Muscle of leg (tissue), 3 donors: ENCODE measurements at regions not wholly inside any gene's neighbourhood (a gene's known extent, or its start where the extent isn't known, plus 50 kb on each side); places are given as distances from the start of the nearest gene placed in this dataset.

Source experiments
- DNase-seq: peaks from one replicate; pipeline ENCODE4 v3.0.0; 2013
- H3K27ac ChIP-seq: one replicate; pipeline ENCODE4 v1.5.1; 2013; ENCODE audit warnings: mild to moderate bottlenecking, low read length, control low read depth
- H3K27me3 ChIP-seq: one replicate; pipeline ENCODE4 v1.6.1; 2013; ENCODE audit warnings: low read length; ENCODE audit not compliant: control insufficient read depth, insufficient read depth
- H3K36me3 ChIP-seq: one replicate; pipeline ENCODE4 v1.6.1; 2013; ENCODE audit warnings: low read length; ENCODE audit not compliant: control insufficient read depth, insufficient read depth
- H3K4me1 ChIP-seq: one replicate; pipeline ENCODE4 v1.6.1; 2013; ENCODE audit warnings: low read length; ENCODE audit not compliant: control insufficient read depth, insufficient read depth
- H3K4me3 ChIP-seq: one replicate; pipeline ENCODE4 v1.5.1; 2013; ENCODE audit warnings: low read length, control low read depth
- H3K9me3 ChIP-seq: replicated peaks from 2 replicates; pipeline ENCODE4 v1.6.1; 2013; ENCODE audit warnings: low read depth, low read length; ENCODE audit not compliant: control insufficient read depth
- WGBS: methylation state at CpG from one replicate; pipeline ENCODE4 v1.1.5; 2013; ENCODE audit warnings: missing lambda C conversion rate; ENCODE audit not compliant: insufficient coverage; 5-methylcytosine and 5-hydroxymethylcytosine counted together

DNA sequence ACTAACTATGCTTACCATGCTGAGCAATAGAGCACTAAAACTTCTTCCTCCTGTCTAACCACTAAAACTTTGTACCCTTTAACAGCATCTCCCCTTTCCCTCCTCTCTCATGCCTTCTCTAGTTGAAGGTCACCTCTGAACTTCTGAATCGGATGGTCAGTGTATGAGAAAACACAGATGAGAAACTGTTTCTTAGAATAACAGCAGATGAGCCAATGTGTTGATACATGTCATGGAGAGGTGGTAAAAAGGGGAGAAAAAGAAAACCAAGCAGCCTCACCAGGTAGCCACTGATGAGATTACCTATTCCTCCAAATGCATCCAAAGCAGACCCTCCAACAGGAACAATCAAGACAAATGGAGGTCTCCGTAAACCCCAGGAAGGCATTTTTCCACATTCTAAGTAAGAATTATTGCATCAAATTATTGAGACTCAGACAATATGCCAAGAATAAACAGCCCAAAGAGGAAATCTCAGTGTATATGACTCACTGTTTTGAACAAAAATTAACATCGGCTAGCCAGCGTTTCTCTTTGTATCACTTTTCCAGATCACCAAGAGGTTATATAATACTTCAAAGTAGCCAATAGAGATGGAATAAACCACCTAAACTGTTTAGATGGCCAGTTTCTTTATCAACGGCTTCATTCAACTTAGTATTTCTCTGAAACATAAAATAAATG is 793.3 kb upstream of the SOX9 start:
- no CpG with 5 or more reads among the region's 5 CpGs for WGBS
- H3K27ac ChIP-seq = no peak overlapping the region
- peak; percentile 68 for DNase-seq

DNA sequence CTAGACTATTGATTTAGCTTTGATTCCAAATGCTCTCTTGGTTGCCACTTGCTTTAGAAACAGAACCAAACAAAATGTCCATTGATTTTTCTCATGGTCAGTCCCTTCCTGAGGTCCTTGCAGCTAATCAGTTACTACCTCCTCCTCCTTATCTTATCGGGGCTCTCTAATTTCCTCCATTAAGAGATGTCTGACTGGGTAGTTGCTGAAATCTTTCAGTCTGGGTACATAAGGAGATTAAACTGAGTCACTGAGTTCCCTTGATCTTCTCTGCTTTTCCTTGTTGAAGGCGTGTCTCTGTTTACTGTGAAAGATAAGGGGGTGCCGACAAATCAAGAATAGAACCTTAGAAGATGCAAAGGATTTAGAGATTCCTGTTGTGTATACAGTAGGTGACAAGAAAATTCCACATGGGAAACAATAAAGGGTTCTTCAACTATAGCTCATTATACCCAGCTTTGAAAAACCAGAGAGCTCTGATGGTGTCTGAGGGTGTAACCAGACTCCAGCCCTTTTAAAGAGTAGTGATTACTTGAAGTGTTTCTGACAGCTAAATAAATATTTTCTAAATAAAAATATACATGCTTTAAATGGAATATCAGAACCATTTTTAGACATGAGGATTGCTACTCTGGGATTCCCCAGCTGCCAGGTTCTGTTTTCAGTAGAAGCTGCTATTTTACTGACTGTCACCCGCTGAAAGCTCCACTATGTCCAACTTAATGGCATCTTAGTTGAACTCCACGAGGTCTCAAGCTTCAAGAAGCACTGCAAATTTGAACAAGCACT is 791.3 kb upstream of the SOX9 start:
- no peak overlapping the region for H3K27ac ChIP-seq
- DNase-seq = no peak
- 83% methylated on average over 1 of the region's 5 CpGs for WGBS
- H3K4me3 ChIP-seq = no peak overlapping the region
- H3K27me3 ChIP-seq = no peaks in the 10 kb centered on the region
- no peaks in the 10 kb centered on the region for H3K9me3 ChIP-seq
- no peaks in the 10 kb centered on the region for H3K36me3 ChIP-seq
- no peaks in the 10 kb centered on the region for H3K4me1 ChIP-seq

More for the DNA sequence above, 793.3 kb upstream of the SOX9 start:
- no peaks in the 10 kb centered on the region for H3K9me3 ChIP-seq
- H3K4me1 ChIP-seq = no peaks in the 10 kb centered on the region
- no peaks in the 10 kb centered on the region for H3K27me3 ChIP-seq
- no peak overlapping the region for H3K4me3 ChIP-seq
- no peaks in the 10 kb centered on the region for H3K36me3 ChIP-seq

DNA sequence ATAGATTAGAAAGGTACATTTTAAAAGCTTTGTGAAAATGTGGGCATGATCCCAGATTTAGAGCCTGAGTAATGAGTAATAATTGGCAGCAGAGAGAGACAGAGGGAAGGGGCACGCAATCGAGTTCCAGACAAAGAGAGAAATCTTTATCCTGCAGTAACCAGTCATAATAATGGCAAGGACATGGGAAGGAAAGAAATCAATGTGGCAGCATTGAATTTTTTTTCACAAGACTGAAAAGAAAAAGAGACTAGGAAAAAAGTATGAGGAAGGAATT is 790.8 kb upstream of the SOX9 start:
- WGBS = no CpG with 5 or more reads among the region's 2 CpGs
- Histone ChIP-seq H3K4me3 (no peak overlapping the region), H3K9me3 (no peaks in the 10 kb centered on the region), H3K4me1 (no peaks in the 10 kb centered on the region), H3K36me3 (no peaks in the 10 kb centered on the region), H3K27ac (no peak overlapping the region), H3K27me3 (no peaks in the 10 kb centered on the region)
- DNase-seq = no peak

DNA sequence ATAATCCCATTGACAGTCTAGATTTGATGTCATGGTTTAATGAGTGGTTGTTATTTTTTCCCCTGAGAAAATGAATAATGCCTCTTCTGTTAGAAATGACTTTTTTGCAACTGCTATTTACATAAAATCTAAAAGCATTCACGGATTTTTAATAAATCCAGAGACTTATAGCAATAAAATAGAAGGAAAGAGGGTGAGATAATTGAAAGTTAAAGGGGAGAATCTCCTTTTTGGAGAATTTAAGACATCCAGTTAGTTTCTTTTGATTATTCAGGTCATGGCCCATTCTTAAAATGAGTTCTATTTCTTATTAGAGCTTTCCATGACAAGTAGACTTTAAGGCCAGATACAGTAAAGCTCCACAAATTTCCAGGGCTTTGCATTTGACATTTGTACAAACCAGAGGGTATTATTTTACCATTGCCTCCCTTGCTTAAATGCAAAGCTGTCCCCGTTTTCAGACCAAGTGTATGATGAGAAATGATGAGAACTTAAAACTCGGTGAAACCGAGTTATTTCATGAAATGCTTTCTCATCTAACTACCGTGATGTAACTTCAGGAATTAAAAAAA is 789.0 kb upstream of the SOX9 start:
- no peaks in the 10 kb centered on the region for H3K9me3 ChIP-seq
- H3K27ac ChIP-seq = no peak overlapping the region
- no peak overlapping the region for H3K4me3 ChIP-seq
- WGBS = no CpG with 5 or more reads among the region's 5 CpGs
- no peaks in the 10 kb centered on the region for H3K27me3 ChIP-seq
- DNase-seq = no peak
- no peaks in the 10 kb centered on the region for H3K4me1 ChIP-seq
- H3K36me3 ChIP-seq = no peaks in the 10 kb centered on the region

DNA sequence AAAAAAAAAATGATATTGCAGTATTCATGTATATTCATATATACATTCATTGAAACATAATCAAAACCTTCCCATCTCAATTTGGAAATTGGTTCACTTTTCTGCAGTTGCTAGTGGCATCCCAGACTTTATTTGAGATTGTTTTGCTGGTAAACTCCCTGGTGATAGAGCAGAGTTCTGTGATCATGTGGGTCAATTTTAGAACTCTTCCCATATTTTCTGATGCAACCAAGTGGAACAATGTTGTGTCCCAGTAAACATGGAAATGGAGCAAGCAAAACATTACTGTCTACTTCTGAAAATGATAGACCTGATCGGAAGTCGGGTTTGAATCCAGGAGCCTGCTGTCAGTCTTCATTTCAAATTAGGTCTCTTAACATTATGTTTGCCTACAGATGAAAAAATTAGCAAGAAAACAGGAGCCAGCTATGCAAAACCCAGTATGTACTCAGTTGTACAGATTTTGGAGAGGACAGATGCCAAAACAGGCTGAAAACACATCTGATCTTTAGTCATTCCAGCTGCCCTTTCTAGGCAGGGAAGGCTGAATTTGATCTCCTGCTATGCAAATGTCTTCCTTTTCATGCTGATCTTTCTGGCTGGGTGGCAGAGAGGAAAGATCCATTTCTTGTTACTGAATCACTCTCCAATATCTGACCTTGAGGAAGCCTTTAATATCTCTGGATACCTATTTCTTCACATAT is 786.6 kb upstream of the SOX9 start:
- H3K9me3 ChIP-seq = no peaks in the 10 kb centered on the region
- no peaks in the 10 kb centered on the region for H3K4me1 ChIP-seq
- no peaks in the 10 kb centered on the region for H3K27me3 ChIP-seq
- H3K36me3 ChIP-seq = no peaks in the 10 kb centered on the region
- H3K4me3 ChIP-seq = no peak overlapping the region
- no peak overlapping the region for H3K27ac ChIP-seq
- no CpG with 5 or more reads among the region's 2 CpGs for WGBS
- peak; percentile 29 for DNase-seq

DNA sequence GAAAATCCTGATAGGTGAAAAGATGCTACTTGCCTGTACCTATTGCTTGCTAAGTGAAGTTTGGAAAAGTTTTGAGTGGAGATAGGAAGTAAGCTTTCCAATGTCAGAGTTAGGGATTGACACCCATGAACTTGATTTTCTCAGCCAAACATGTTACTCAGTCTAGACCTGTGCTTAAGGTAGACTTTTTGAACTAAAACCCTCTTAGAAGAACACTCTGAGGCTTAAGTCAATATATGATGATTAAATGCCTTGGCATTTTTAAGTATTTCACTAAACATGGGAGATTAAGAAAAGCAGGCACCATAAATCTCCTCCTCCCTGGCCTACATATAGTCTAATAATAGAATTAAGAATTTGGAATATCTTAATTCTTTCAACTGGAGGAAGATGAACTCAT is 785.6 kb upstream of the SOX9 start:
- H3K4me1 ChIP-seq = no peaks in the 10 kb centered on the region
- no peak for DNase-seq
- H3K36me3 ChIP-seq = no peaks in the 10 kb centered on the region
- no peak overlapping the region for H3K4me3 ChIP-seq
- no peaks in the 10 kb centered on the region for H3K9me3 ChIP-seq
- H3K27me3 ChIP-seq = no peaks in the 10 kb centered on the region
- H3K27ac ChIP-seq = no peak overlapping the region

DNA sequence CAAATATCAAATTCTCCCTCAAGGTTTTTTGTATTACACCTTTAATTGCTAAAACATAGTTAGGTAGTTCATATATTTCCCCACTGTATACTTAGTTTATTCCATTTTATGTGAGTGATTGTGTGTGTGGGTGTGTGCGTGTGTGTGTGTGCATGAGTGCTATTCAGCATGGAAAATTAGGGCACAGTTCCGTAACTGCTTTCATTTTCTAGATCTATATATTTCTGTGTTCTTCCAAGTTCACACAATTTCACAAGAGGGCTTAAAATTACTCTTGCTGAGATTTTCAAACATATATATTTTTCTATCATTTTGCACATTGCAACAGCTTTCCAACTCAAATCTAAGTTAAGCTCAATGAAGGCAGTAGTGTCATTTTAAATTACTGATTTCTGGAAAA is 782.9 kb upstream of the SOX9 start:
- no CpG with 5 or more reads among the region's 2 CpGs for WGBS
- H3K4me3 ChIP-seq = no peak overlapping the region
- H3K36me3 ChIP-seq = no peaks in the 10 kb centered on the region
- no peak overlapping the region for H3K27ac ChIP-seq
- DNase-seq = peak; percentile 44
- H3K9me3 ChIP-seq = no peaks in the 10 kb centered on the region
- H3K27me3 ChIP-seq = no peaks in the 10 kb centered on the region
- H3K4me1 ChIP-seq = no peaks in the 10 kb centered on the region

DNA sequence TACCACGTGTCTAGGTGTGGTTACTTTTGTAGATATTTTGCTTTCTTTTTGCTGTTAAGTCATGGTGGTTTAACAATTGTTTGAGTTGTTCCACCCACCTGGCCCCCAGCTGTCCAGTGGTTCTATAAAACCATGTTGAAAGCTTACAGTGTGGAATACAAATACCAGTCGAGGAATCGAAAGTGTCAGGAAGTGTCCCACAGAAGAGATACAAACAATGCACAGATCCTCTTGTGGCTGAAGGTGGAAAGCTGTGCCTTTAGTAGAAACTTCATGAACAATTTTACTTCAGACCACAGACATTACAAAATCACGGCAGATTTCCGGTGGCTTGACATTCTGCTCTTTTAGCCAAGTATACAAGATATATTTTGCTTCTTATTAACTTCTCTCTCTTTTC is 782.4 kb upstream of the SOX9 start:
- Histone ChIP-seq H3K4me1 (no peaks in the 10 kb centered on the region), H3K27me3 (no peaks in the 10 kb centered on the region), H3K36me3 (no peaks in the 10 kb centered on the region), H3K4me3 (peak overlapping the region; percentile 10), H3K27ac (no peak overlapping the region), H3K9me3 (no peaks in the 10 kb centered on the region)
- peak; percentile 36 for DNase-seq
- 37% methylated on average over 3 of the region's 5 CpGs for WGBS

DNA sequence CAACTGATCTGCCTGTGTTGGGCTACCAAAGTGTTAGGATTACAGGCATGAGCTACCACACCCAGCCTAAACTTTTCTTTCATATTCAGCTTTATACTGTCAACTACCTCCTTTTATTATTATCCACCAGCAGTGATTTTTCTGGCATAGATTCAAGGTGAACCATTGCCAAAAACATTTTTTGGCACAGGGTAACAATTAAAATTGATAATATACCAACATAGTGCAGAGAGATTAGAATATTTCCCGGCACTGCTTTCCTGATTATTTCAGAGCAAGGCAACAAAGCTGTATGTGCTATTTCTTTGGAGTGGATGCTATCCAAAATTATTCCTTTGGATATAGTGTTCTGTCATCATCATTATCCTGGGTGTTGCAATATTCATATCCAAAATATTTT is 781.6 kb upstream of the SOX9 start:
- DNase-seq = no peak
- H3K4me3 ChIP-seq = no peak overlapping the region
- no peaks in the 10 kb centered on the region for H3K27me3 ChIP-seq
- H3K9me3 ChIP-seq = no peaks in the 10 kb centered on the region
- no peaks in the 10 kb centered on the region for H3K4me1 ChIP-seq
- no CpG with 5 or more reads among the region's 1 CpG for WGBS
- no peak overlapping the region for H3K27ac ChIP-seq
- H3K36me3 ChIP-seq = no peaks in the 10 kb centered on the region

DNA sequence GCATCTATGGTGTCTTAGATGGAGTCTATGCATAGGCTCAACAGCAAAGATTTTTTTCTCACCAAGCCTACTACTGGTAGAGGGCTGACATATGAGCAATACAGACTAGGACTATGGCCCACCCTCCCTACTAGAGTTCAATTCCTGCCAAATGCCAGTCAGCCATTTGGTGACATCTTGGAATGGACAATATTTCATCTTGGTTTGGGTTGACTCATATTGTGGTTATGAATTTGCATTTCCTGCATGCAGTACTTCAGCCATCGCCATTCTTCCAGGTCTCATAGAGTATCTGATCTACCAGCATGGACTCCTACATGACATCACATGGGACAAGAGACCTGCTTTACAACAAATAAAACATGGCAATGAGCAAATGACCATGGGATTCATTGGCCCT is 778.1 kb upstream of the SOX9 start:
- Histone ChIP-seq H3K27me3 (no peaks in the 10 kb centered on the region), H3K4me1 (no peaks in the 10 kb centered on the region), H3K4me3 (no peak overlapping the region), H3K36me3 (no peaks in the 10 kb centered on the region), H3K27ac (no peak overlapping the region), H3K9me3 (no peaks in the 10 kb centered on the region)
- DNase-seq = no peak
- WGBS = no CpG with 5 or more reads among the region's 1 CpG
